Keratinocyte (primary cell): ENCODE measurements at regions not wholly inside any gene's neighbourhood (a gene's known extent, or its start where the extent isn't known, plus 50 kb on each side); places are given as distances from the start of the nearest gene placed in this dataset.

ENCODE experiments used
- DNase-seq: peaks from one replicate; pipeline ENCODE4 v3.0.0-alpha.2; 2011; ENCODE audit warnings: low read depth, missing footprints, low spot score
- FAIRE-seq: peaks from 2 replicates; lab custom pipeline; 2011; peaks lifted over from hg19 to GRCh38; lab: Jason Lieb, UNC
- H2AFZ ChIP-seq: 2 replicates; pipeline ENCODE4 v1.6.0; 2012; ENCODE audit warnings: low read length, control low read depth, inconsistent platforms; ENCODE audit not compliant: control insufficient read depth
- H3K27ac ChIP-seq: 2 replicates; pipeline ENCODE4 v1.5.1; 2011; ENCODE audit warnings: low read length; ENCODE audit not compliant: control insufficient read depth, insufficient read depth
- H3K27me3 ChIP-seq: 3 replicates; pipeline ENCODE4 v1.6.0; 2011; ENCODE audit warnings: low read length; ENCODE audit not compliant: control insufficient read depth, insufficient read depth; ENCODE audit errors: extremely low read depth
- H3K36me3 ChIP-seq, 2 experiments: 2 replicates in 1 of 2; 3 replicates in 1 of 2; pipeline ENCODE4 v1.5.1; 2011; ENCODE audit warnings: low read length in 2 of 2, mild to moderate bottlenecking in 1 of 2; ENCODE audit not compliant: control insufficient read depth in 2 of 2, insufficient read depth in 2 of 2; ENCODE audit errors: extremely low read depth in 1 of 2
- H3K4me1 ChIP-seq: 3 replicates; pipeline ENCODE4 v1.5.1; 2011; ENCODE audit warnings: low read length; ENCODE audit not compliant: control insufficient read depth, insufficient read depth; ENCODE audit errors: extremely low read depth
- H3K4me2 ChIP-seq: 3 replicates; pipeline ENCODE4 v1.6.0; 2011; ENCODE audit warnings: low read depth, low read length; ENCODE audit not compliant: control insufficient read depth, insufficient read depth; ENCODE audit errors: extremely low read depth
- H3K4me3 ChIP-seq, 3 experiments: fragments of 200-600 bp in 1 of 3; sonication (generic) in 1 of 3; 2 replicates in 2 of 3; 3 replicates in 1 of 3; pipeline ENCODE4 v1.5.1; 2011 to 2016; ENCODE audit warnings: low read length in 3 of 3, mild to moderate bottlenecking in 3 of 3, control low read depth in 2 of 3, inconsistent platforms in 1 of 3, low read depth in 1 of 3, mixed read lengths in 1 of 3, mixed run types in 1 of 3, moderate library complexity in 1 of 3; ENCODE audit not compliant: control insufficient read depth in 2 of 3, insufficient read depth in 2 of 3; ENCODE audit errors: extremely low read depth in 1 of 3
- H3K79me2 ChIP-seq: 2 replicates; pipeline ENCODE4 v1.6.0; 2012; ENCODE audit warnings: low read length; ENCODE audit not compliant: control insufficient read depth, insufficient read depth
- H3K9ac ChIP-seq: 3 replicates; pipeline ENCODE4 v1.6.0; 2011; ENCODE audit warnings: low read length; ENCODE audit not compliant: control insufficient read depth, insufficient read depth; ENCODE audit errors: extremely low read depth
- H3K9me1 ChIP-seq: 3 replicates; pipeline ENCODE4 v1.6.0; 2011; ENCODE audit warnings: low read length; ENCODE audit not compliant: control insufficient read depth, insufficient read depth; ENCODE audit errors: extremely low read depth
- H3K9me3 ChIP-seq: 2 replicates; pipeline ENCODE4 v1.5.1; 2012; ENCODE audit warnings: low read depth, low read length; ENCODE audit not compliant: control insufficient read depth
- H4K20me1 ChIP-seq: 3 replicates; pipeline ENCODE4 v1.6.0; 2011; ENCODE audit warnings: low read length; ENCODE audit not compliant: control insufficient read depth, insufficient read depth; ENCODE audit errors: extremely low read depth
- CTCF ChIP-seq, 3 experiments: IDR thresholded peaks in 1 of 3; conservative IDR thresholded peaks in 1 of 3; optimal IDR thresholded peaks in 1 of 3; 2 replicates in 2 of 3; 3 replicates in 1 of 3; pipeline versions ENCODE3 to v1.5.1; 2011; ENCODE audit warnings: low read length in 3 of 3, mild to moderate bottlenecking in 3 of 3, moderate library complexity in 2 of 3, control low read depth in 1 of 3, inconsistent platforms in 1 of 3; ENCODE audit not compliant: insufficient read depth in 2 of 3; ENCODE audit errors: extremely low read depth in 1 of 3
- EZH2 ChIP-seq: IDR thresholded peaks from one replicate; pipeline ENCODE4 v1.6.1; 2012; ENCODE audit warnings: inconsistent platforms, mild to moderate bottlenecking, low read length, moderate library complexity
- dilution Hi-C: fragments of 300-500 bp; cut with MboI; formaldehyde crosslinking; loops from one replicate; pipeline ENCODE4 v1.7.0; 2020; ENCODE audit warnings: low sequenced_read_pairs; ENCODE audit not compliant: extremely low pct_ligation_motif_present

GRCh38 chr3:6671363-6671762, 189.6 kb upstream of the GRM7 start:
- FAIRE-seq = no peak
- dilution Hi-C loops = no loop called here
- no peaks in the 10 kb centered on the region for H3K4me1 ChIP-seq

GRCh38 chr3:6679510-6679909, 181.4 kb upstream of the GRM7 start:
- H3K27me3 ChIP-seq = no peaks in the 10 kb centered on the region
- DNase-seq = no peak
- no peaks in the 10 kb centered on the region for H3K79me2 ChIP-seq
- H4K20me1 ChIP-seq = no peaks in the 10 kb centered on the region
- dilution Hi-C loops = no loop called here
- H3K27ac ChIP-seq = no peak overlapping the region
- no peak overlapping the region for H2AFZ ChIP-seq
- H3K4me1 ChIP-seq = no peaks in the 10 kb centered on the region
- TF ChIP-seq EZH2 (no peak), CTCF (optimal IDR thresholded peaks at IDR 0.05 in 1 of 3, IDR thresholded peaks at IDR 0.05 in 1 of 3, conservative IDR thresholded peaks at IDR 0.05 in 1 of 3; ENCODE audit: extremely low read depth in 1 of 3, insufficient read depth in 2 of 3, low read length in 3 of 3) (no peak)
- H3K9me3 ChIP-seq = no peaks in the 10 kb centered on the region
- no peak for FAIRE-seq
- H3K4me2 ChIP-seq = no peak overlapping the region
- H3K9ac ChIP-seq = no peak overlapping the region
- H3K4me3 ChIP-seq = no peak overlapping the region
- H3K36me3 ChIP-seq = no peaks in the 10 kb centered on the region
- H3K9me1 ChIP-seq = no peaks in the 10 kb centered on the region

More at GRCh38 chr3:6671363-6671762, 189.6 kb upstream of the GRM7 start:
- Histone ChIP-seq H3K27ac (no peak overlapping the region), H3K9me1 (no peaks in the 10 kb centered on the region), H3K4me3 (no peak overlapping the region), H3K4me2 (no peak overlapping the region), H3K9ac (no peak overlapping the region), H3K36me3 (no peaks in the 10 kb centered on the region), H3K27me3 (no peaks in the 10 kb centered on the region), H4K20me1 (no peaks in the 10 kb centered on the region), H2AFZ (no peak overlapping the region), H3K79me2 (no peaks in the 10 kb centered on the region), H3K9me3 (no peaks in the 10 kb centered on the region)
- DNase-seq = no peak
- TF ChIP-seq CTCF (optimal IDR thresholded peaks at IDR 0.05 in 1 of 3, IDR thresholded peaks at IDR 0.05 in 1 of 3, conservative IDR thresholded peaks at IDR 0.05 in 1 of 3; ENCODE audit: extremely low read depth in 1 of 3, insufficient read depth in 2 of 3, low read length in 3 of 3) = no peak
- TF ChIP-seq EZH2 = no peak
